ENCODE measurements at regions not wholly inside any gene's neighbourhood (a gene's known extent, or its start where the extent isn't known, plus 50 kb on each side); places are given as distances from the start of the nearest gene placed in this dataset.

GRCh38 chr9:13378154-13378553 is 98.7 kb upstream of the MPDZ start:
- no peak for DNase-seq

- no peak for DNase-seq
Observed at GRCh38 chr9:13377171-13377925, 97.9 kb upstream of the MPDZ start.

- no peak for DNase-seq
Observed at GRCh38 chr9:13372510-13372909, 93.0 kb upstream of the MPDZ start.

GRCh38 chr9:13369431-13369830 is 89.9 kb upstream of the MPDZ start:
- no peak for DNase-seq

- DNase-seq, result no peak
Observed at GRCh38 chr9:13367784-13368183, 88.3 kb upstream of the MPDZ start.

- DNase-seq, result no peak
Observed at GRCh38 chr9:13364271-13365000, 84.9 kb upstream of the MPDZ start.

GRCh38 chr9:13361076-13361475 is 81.6 kb upstream of the MPDZ start:
- DNase-seq, result no peak

- DNase-seq, result no peak
Observed at GRCh38 chr9:13360188-13360587, 80.7 kb upstream of the MPDZ start.

GRCh38 chr9:13358128-13358527 is 78.6 kb upstream of the MPDZ start:
- DNase-seq, result peak; percentile 62

GRCh38 chr9:13354733-13355132 is 75.2 kb upstream of the MPDZ start:
- no peak for DNase-seq

- DNase-seq, result no peak
Observed at GRCh38 chr9:13352451-13352979, 73.0 kb upstream of the MPDZ start.

- DNase-seq, result no peak
Observed at GRCh38 chr9:13351778-13352386, 72.4 kb upstream of the MPDZ start.

- DNase-seq, result no peak
Observed at GRCh38 chr9:13332571-13332970, 53.1 kb upstream of the MPDZ start.

- no peak for DNase-seq
Observed at GRCh38 chr9:13331320-13331719, 51.8 kb upstream of the MPDZ start.

- DNase-seq, result peak; percentile 63
Observed at GRCh38 chr9:13330396-13331004, 51.0 kb upstream of the MPDZ start.
